Mesothelial cell of epicardium (in vitro differentiated cells): ENCODE measurements at regions not wholly inside any gene's neighbourhood (a gene's known extent, or its start where the extent isn't known, plus 50 kb on each side); places are given as distances from the start of the nearest gene placed in this dataset.

ENCODE experiments used
- DNase-seq, 2 experiments: peaks; one replicate each; pipeline ENCODE4 v3.0.0; 2021; ENCODE audit warnings: low spot score in 2 of 2; ENCODE audit not compliant: unreplicated experiment in 2 of 2
- H3K27ac Mint-ChIP-seq: 2 replicates; pipeline ENCODE4 v1.8.0; 2021; ENCODE audit warnings: mixed read lengths
- H3K27me3 Mint-ChIP-seq: 2 replicates; pipeline ENCODE4 v1.8.0; 2021; ENCODE audit warnings: low read depth, mixed read lengths
- H3K36me3 Mint-ChIP-seq: 2 replicates; pipeline ENCODE4 v1.8.0; 2021; ENCODE audit warnings: mixed read lengths
- H3K4me1 Mint-ChIP-seq: 2 replicates; pipeline ENCODE4 v1.8.0; 2021; ENCODE audit warnings: mixed read lengths
- H3K4me3 Mint-ChIP-seq: 2 replicates; pipeline ENCODE4 v1.8.0; 2021; ENCODE audit warnings: mild to moderate bottlenecking, moderate library complexity, mixed read lengths
- H3K9me3 Mint-ChIP-seq: 2 replicates; pipeline ENCODE4 v1.8.0; 2021; ENCODE audit warnings: mixed read lengths
- TF ChIP-seq, protein P1 (sequence below): fragments of 200-600 bp; sonication (generic); IDR thresholded peaks from one replicate; pipeline ENCODE4 v1.5.0; 2021; ENCODE audit warnings: antibody characterized with exemption; ENCODE audit not compliant: unreplicated experiment

DNA sequence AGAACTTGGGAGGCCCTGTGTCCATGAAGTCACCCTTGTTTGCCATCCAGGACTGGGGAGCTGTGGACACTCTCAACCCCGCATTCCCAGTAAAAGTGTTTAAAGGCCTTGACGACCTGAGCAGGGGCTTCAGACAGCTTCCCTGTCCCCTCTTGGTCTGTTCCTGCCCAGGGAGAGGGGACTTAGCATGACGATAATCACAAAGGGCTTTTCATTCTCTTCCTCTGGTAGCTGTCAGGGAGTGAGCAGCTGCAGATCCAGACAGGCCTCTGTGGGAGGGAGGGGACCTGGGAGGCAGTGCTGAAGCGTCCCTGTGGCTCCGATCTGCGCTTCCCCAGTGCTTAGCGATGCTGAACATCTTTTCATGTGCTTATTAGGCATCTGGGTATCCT, 77.8 kb upstream of the HS6ST1 start:
- DNase-seq: no peak
- Mint-ChIP-seq H3K27ac (peak overlapping the region; percentile 87), H3K9me3 (peaks cover 5% of the 10 kb centered on the region)

DNA sequence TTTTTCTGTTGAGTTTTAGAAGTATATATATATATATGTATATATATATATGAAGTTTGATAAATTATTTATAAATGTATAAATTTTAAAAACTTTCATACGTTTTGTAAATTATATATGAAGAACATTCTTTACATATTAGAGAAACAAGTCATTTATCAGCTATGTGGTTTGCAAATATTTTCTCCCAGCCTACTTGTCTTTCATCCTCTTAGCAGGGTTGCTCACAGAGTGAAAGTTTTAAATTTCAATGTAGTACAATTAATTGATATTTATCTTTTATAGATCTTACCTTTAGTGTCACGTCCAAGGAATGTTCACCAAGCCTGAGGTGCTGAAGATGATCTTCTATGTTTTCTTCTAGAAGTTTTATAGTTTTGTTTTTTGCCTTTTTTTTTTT, 78.3 kb upstream of the HS6ST1 start:
- TF ChIP-seq, protein P1, sequence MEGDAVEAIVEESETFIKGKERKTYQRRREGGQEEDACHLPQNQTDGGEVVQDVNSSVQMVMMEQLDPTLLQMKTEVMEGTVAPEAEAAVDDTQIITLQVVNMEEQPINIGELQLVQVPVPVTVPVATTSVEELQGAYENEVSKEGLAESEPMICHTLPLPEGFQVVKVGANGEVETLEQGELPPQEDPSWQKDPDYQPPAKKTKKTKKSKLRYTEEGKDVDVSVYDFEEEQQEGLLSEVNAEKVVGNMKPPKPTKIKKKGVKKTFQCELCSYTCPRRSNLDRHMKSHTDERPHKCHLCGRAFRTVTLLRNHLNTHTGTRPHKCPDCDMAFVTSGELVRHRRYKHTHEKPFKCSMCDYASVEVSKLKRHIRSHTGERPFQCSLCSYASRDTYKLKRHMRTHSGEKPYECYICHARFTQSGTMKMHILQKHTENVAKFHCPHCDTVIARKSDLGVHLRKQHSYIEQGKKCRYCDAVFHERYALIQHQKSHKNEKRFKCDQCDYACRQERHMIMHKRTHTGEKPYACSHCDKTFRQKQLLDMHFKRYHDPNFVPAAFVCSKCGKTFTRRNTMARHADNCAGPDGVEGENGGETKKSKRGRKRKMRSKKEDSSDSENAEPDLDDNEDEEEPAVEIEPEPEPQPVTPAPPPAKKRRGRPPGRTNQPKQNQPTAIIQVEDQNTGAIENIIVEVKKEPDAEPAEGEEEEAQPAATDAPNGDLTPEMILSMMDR: no peak
- H3K36me3 Mint-ChIP-seq: no peaks in the 10 kb centered on the region
- peak overlapping the region; percentile 87 for H3K27ac Mint-ChIP-seq
- no peak for DNase-seq
- peaks cover 5% of the 10 kb centered on the region for H3K9me3 Mint-ChIP-seq
- H3K4me1 Mint-ChIP-seq: peaks cover 22% of the 10 kb centered on the region
- H3K4me3 Mint-ChIP-seq: no peak overlapping the region
- H3K27me3 Mint-ChIP-seq: no peaks in the 10 kb centered on the region

More for the DNA sequence above, 77.8 kb upstream of the HS6ST1 start:
- H3K36me3 Mint-ChIP-seq: no peaks in the 10 kb centered on the region
- TF ChIP-seq, protein P1: no peak
- H3K4me1 Mint-ChIP-seq: peaks cover 22% of the 10 kb centered on the region
- H3K4me3 Mint-ChIP-seq: no peak overlapping the region
- no peaks in the 10 kb centered on the region for H3K27me3 Mint-ChIP-seq

DNA sequence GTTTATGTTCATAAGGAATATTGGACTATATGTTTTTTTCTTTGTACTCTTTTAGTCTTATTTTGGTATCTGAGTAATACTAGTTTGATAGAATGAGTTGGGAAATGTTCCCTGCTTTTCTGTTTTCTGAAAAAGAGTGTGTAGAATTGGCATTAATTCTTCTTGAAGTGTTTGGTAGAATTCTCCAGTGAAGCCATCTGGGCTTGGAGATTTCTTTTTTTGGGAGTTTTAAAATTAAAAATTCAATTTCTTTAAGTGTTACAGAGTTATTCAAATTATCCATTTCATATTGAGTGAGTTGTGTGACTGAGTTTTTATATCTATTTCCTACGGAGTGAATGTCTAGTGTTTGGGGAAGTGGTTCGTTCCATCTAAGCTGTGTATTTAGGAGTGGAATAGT, 80.6 kb upstream of the HS6ST1 start:
- Mint-ChIP-seq H3K4me3 (no peak overlapping the region), H3K9me3 (peaks cover 5% of the 10 kb centered on the region), H3K4me1 (peaks cover 28% of the 10 kb centered on the region), H3K27me3 (no peaks in the 10 kb centered on the region), H3K36me3 (no peaks in the 10 kb centered on the region), H3K27ac (no peak overlapping the region)
- no peak for DNase-seq
- TF ChIP-seq, protein P1: no peak

DNA sequence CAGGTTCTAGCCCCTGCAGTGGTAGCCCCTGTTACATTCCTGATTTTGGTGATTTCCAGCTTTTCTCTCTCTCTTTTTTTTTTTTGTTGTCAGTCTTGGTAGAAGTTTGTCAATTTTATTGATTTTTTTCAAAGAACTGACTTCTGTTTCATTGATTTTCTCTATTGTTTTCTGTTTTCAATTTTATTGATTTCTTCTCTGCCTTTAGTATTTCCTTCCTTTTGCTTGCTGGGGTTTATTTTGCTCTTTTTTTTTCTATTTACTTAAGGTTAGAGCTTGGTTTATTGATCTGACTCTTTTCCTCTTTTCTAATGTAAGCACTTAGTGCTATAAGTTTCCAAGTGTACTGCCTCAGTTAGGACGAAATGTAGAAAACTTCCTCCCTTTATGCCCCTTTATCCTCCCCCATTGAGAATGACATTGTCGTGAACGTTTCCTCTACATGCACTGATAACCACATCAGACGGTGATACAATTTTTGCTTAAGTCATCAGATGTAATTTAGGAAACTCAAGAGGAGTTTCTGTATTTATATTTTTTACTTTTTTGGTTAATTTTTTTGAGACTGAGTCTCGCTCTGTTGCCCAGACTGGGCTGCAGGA, 81.1 kb upstream of the HS6ST1 start:
- H3K4me3 Mint-ChIP-seq: no peak overlapping the region
- H3K9me3 Mint-ChIP-seq: peaks cover 5% of the 10 kb centered on the region
- no peak overlapping the region for H3K27ac Mint-ChIP-seq
- H3K27me3 Mint-ChIP-seq: no peaks in the 10 kb centered on the region
- DNase-seq: no peak
- H3K4me1 Mint-ChIP-seq: peaks cover 28% of the 10 kb centered on the region
- TF ChIP-seq, protein P1: no peak
- H3K36me3 Mint-ChIP-seq: no peaks in the 10 kb centered on the region

DNA sequence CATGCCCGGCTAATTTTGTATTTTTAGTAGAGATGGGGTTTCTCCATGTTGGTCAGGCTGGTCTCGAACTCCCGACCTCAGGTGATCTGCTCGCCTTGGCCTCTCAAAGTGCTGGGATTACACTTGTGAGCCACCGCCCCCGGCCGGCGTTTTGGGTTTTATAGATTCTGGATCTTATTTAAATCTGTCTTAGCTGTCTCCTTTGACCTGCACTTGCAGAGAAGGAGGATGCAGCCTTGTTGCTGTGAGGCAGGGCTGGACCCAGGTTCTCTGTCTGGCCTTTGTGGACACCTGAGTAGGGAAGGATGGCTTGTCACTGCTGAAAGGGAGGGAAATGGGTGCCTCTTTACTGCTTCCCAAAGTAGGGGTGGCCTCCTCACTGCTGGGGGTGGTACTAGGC, 83.0 kb upstream of the HS6ST1 start:
- H3K4me3 Mint-ChIP-seq: no peak overlapping the region
- peaks cover 5% of the 10 kb centered on the region for H3K9me3 Mint-ChIP-seq
- no peaks in the 10 kb centered on the region for H3K27me3 Mint-ChIP-seq
- H3K36me3 Mint-ChIP-seq: no peaks in the 10 kb centered on the region
- no peak for DNase-seq
- H3K4me1 Mint-ChIP-seq: peaks cover 14% of the 10 kb centered on the region
- TF ChIP-seq, protein P1: no peak
- H3K27ac Mint-ChIP-seq: no peak overlapping the region
